Peyer's patch (tissue), 4 donors: ENCODE measurements at regions not wholly inside any gene's neighbourhood (a gene's known extent, or its start where the extent isn't known, plus 50 kb on each side); places are given as distances from the start of the nearest gene placed in this dataset.

Experiments
- DNase-seq, 3 donors: peaks; one replicate each; pipeline ENCODE4 v3.0.0-alpha.2; 2017 to 2019
- H3K27ac ChIP-seq, 4 donors: fragments of 200-600 bp; sonication (generic); one replicate each; pipeline ENCODE4 v1.5.1; 2016 to 2019
- H3K27me3 ChIP-seq, 2 donors: fragments of 200-600 bp; sonication (generic); one replicate each; pipeline ENCODE4 v1.5.1; 2019
- H3K36me3 ChIP-seq, 3 donors: fragments of 200-600 bp; sonication (generic); one replicate each; pipeline ENCODE4 v1.5.1; 2016 to 2019
- H3K4me1 ChIP-seq, 4 donors: fragments of 200-600 bp; sonication (generic); one replicate each; pipeline ENCODE4 v1.5.1; 2016 to 2019
- H3K4me3 ChIP-seq, 4 donors: fragments of 200-600 bp; sonication (generic); 1 replicate in 3 of 4; 2 replicates in 1 of 4; pipeline ENCODE4 v1.5.1; 2016 to 2019; ENCODE audit warnings: mild to moderate bottlenecking in 1 of 4
- H3K9me3 ChIP-seq, 4 donors: fragments of 200-600 bp; sonication (generic); one replicate each; pipeline ENCODE4 v1.5.1; 2016 to 2019; ENCODE audit warnings: mild to moderate bottlenecking in 1 of 4
- CTCF ChIP-seq, 6 experiments: fragments of 450-650 bp in 4 of 6; fragments of 200-600 bp in 2 of 6; sonication (generic) in 1 of 6; IDR thresholded peaks; one replicate each; pipeline ENCODE4 v1.5.1; 2017 to 2019; ENCODE audit warnings: antibody characterized with exemption in 6 of 6, mild to moderate bottlenecking in 3 of 6, moderate library complexity in 1 of 6
- POLR2A ChIP-seq, 2 donors: fragments of 450-650 bp; IDR thresholded peaks; one replicate each; pipeline ENCODE4 v1.5.1; 2017; ENCODE audit warnings: antibody characterized with exemption in 2 of 2, mild to moderate bottlenecking in 2 of 2, moderate library complexity in 2 of 2

DNA sequence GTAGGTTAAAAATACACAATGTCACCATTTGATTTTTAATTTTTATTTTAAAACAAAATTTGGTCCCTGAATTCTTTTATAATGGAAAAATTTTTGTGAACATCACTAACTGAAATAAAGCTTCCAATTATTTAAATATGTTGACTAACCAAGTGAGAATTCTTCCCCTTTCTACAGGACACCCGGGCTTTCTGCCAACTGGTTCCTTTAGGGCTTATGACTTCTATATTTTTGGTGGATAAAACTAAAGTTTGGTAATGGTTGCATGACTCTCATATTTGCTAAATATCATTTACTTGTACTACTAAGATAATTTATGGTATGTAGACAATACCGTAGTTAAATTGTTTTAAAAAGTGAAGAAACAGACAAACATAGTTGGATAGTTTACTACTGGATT lies 291.0 kb upstream of the DOK6 start:
- H3K9me3 ChIP-seq: no peaks in the 10 kb centered on the region
- H3K36me3 ChIP-seq: no peaks in the 10 kb centered on the region
- no peaks in the 10 kb centered on the region for H3K4me1 ChIP-seq
- DNase-seq: no peak
- H3K27ac ChIP-seq: no peak overlapping the region
- H3K4me3 ChIP-seq: no peak overlapping the region
- TF ChIP-seq CTCF (IDR thresholded peaks at IDR 0.05) (no peak), POLR2A (IDR thresholded peaks at IDR 0.05) (no peak)
- no peaks in the 10 kb centered on the region for H3K27me3 ChIP-seq

DNA sequence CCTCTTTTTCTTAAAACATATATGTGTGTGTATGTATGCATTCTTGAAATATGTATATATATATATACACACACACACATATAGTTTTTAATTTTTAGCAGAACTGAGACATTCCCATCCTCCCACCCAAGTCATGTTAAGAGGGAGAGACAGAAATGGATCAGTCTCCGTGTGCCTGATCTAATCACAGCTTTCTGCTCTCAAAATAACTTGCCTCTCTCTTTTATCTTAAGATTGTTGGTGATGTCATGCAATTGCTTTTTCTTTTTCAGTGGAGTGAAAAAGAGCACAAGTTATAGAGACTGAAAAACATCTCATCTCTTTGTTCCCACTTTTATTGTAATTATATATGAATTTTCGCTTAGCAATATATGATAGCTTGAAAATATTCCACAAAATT lies 279.9 kb upstream of the DOK6 start:
- no peak overlapping the region for H3K4me3 ChIP-seq
- no peaks in the 10 kb centered on the region for H3K4me1 ChIP-seq
- H3K27ac ChIP-seq: no peak overlapping the region
- H3K36me3 ChIP-seq: no peaks in the 10 kb centered on the region
- no peak for DNase-seq
- no peaks in the 10 kb centered on the region for H3K9me3 ChIP-seq
- H3K27me3 ChIP-seq: no peaks in the 10 kb centered on the region
- TF ChIP-seq CTCF (IDR thresholded peaks at IDR 0.05) (no peak), POLR2A (IDR thresholded peaks at IDR 0.05) (no peak)

DNA sequence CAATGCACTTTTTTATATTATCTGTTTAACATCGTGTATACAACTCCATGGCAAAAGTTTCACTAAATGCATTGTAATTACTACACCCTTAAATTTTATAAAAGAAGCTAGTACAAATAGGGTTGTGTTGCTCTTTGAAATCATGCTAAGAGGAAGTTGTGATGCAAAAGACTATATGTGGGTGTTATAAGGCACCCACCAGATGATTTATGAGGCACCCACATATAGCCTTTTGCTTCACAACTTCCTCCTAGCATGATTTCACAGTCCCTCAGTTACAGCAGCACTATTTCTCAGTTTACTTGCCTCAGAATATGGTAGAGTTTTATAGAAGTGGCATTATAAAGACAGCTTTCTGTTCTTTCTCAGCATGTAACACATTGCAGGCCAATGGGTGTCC lies 277.3 kb upstream of the DOK6 start:
- no peak for DNase-seq
- no peak overlapping the region for H3K4me3 ChIP-seq
- no peaks in the 10 kb centered on the region for H3K4me1 ChIP-seq
- no peaks in the 10 kb centered on the region for H3K27me3 ChIP-seq
- no peaks in the 10 kb centered on the region for H3K9me3 ChIP-seq
- H3K36me3 ChIP-seq: no peaks in the 10 kb centered on the region
- no peak overlapping the region for H3K27ac ChIP-seq
- no peak for TF ChIP-seq POLR2A (IDR thresholded peaks at IDR 0.05)
- TF ChIP-seq CTCF (IDR thresholded peaks at IDR 0.05): no peak

- H3K27ac ChIP-seq: no peak overlapping the region
- H3K27me3 ChIP-seq: no peaks in the 10 kb centered on the region
- H3K36me3 ChIP-seq: no peaks in the 10 kb centered on the region
- H3K4me1 ChIP-seq: no peaks in the 10 kb centered on the region
- no peak for DNase-seq
- TF ChIP-seq POLR2A (IDR thresholded peaks at IDR 0.05): no peak
- no peak for TF ChIP-seq CTCF (IDR thresholded peaks at IDR 0.05)
- H3K4me3 ChIP-seq: no peak overlapping the region
- no peaks in the 10 kb centered on the region for H3K9me3 ChIP-seq
Observed at GRCh38 chr18:69127873-69128500, 272.7 kb upstream of the DOK6 start.

DNA sequence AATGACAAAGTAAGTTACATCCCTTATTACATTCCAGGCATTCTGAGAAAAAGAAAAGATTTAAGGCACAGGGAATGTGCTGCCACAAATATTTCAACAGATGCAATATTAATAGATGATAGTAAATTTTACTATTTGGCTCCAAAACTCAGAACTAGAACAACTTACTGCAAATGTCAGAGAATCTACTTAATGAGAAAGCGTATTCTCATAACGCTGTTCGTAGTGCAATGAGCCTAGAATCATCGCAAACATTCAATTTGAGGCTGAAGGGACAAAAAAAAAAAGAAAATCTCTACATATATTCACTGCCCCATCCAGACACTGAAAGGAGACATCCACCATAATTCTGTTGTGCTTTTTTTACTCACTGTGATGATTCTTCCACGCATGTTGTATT lies 272.1 kb upstream of the DOK6 start:
- no peak overlapping the region for H3K27ac ChIP-seq
- no peak overlapping the region for H3K4me3 ChIP-seq
- H3K27me3 ChIP-seq: no peaks in the 10 kb centered on the region
- H3K4me1 ChIP-seq: no peaks in the 10 kb centered on the region
- no peaks in the 10 kb centered on the region for H3K36me3 ChIP-seq
- no peak for TF ChIP-seq CTCF (IDR thresholded peaks at IDR 0.05)
- no peak for TF ChIP-seq POLR2A (IDR thresholded peaks at IDR 0.05)
- DNase-seq: no peak
- H3K9me3 ChIP-seq: no peaks in the 10 kb centered on the region

- Histone ChIP-seq H3K4me1 (no peaks in the 10 kb centered on the region), H3K4me3 (no peak overlapping the region), H3K9me3 (no peaks in the 10 kb centered on the region), H3K27ac (no peak overlapping the region), H3K36me3 (no peaks in the 10 kb centered on the region), H3K27me3 (no peaks in the 10 kb centered on the region)
- DNase-seq: no peak
- no peak for TF ChIP-seq POLR2A (IDR thresholded peaks at IDR 0.05)
Observed at GRCh38 chr18:69128978-69129377, 271.7 kb upstream of the DOK6 start.
